C4-2B (cell line): ENCODE measurements at regions not wholly inside any gene's neighbourhood (a gene's known extent, or its start where the extent isn't known, plus 50 kb on each side); places are given as distances from the start of the nearest gene placed in this dataset.

Experiments
- H3K27ac ChIP-seq: fragments of 450-650 bp; 2 replicates; pipeline ENCODE4 v1.5.1; 2017
- CTCF ChIP-seq: fragments of 450-650 bp; conservative IDR thresholded peaks from 2 replicates; pipeline ENCODE4 v1.5.1; 2017; ENCODE audit warnings: mild to moderate bottlenecking
- ZFX ChIP-seq: fragments of 450-650 bp; IDR thresholded peaks from 2 replicates; pipeline ENCODE4 v1.6.1; 2017

- no peak for TF ChIP-seq ZFX
- no peak for TF ChIP-seq CTCF
- no peak overlapping the region for H3K27ac ChIP-seq
Observed at GRCh38 chrX:39008549-39008948, 207.3 kb downstream of the MID1IP1 start.

GRCh38 chrX:39011454-39012221 lies 210.4 kb downstream of the MID1IP1 start:
- TF ChIP-seq ZFX = no peak
- no peak for TF ChIP-seq CTCF
- H3K27ac ChIP-seq = peak overlapping the region; percentile 11

GRCh38 chrX:39012621-39013111 lies 211.4 kb downstream of the MID1IP1 start:
- TF ChIP-seq ZFX = no peak
- no peak for TF ChIP-seq CTCF
- peak overlapping the region; percentile 45; the same call in 1 of the 2 replicates for H3K27ac ChIP-seq

GRCh38 chrX:39016556-39016955 lies 215.3 kb downstream of the MID1IP1 start:
- H3K27ac ChIP-seq = no peak overlapping the region
- TF ChIP-seq ZFX (no peak), CTCF (no peak)

GRCh38 chrX:39017077-39017476 lies 215.8 kb downstream of the MID1IP1 start:
- H3K27ac ChIP-seq = no peak overlapping the region
- TF ChIP-seq CTCF (no peak), ZFX (no peak)

- no peak overlapping the region for H3K27ac ChIP-seq
- no peak for TF ChIP-seq ZFX
Observed at GRCh38 chrX:39017716-39018115, 216.5 kb downstream of the MID1IP1 start.

GRCh38 chrX:39018541-39018940 lies 217.3 kb downstream of the MID1IP1 start:
- TF ChIP-seq CTCF (no peak), ZFX (no peak)
- H3K27ac ChIP-seq = no peak overlapping the region

GRCh38 chrX:39019056-39019455 lies 217.8 kb downstream of the MID1IP1 start:
- TF ChIP-seq CTCF (no peak), ZFX (no peak)
- H3K27ac ChIP-seq = no peak overlapping the region
